GM21526 (cell line): ENCODE measurements at regions not wholly inside any gene's neighbourhood (a gene's known extent, or its start where the extent isn't known, plus 50 kb on each side); places are given as distances from the start of the nearest gene placed in this dataset.

Experiments used
- ATAC-seq: cut with Tn5 transposase; IDR thresholded peaks from one replicate; pipeline ENCODE4 v1.9.1; 2021; ENCODE audit warnings: moderate library complexity; ENCODE audit not compliant: unreplicated experiment, low FRiP score

DNA sequence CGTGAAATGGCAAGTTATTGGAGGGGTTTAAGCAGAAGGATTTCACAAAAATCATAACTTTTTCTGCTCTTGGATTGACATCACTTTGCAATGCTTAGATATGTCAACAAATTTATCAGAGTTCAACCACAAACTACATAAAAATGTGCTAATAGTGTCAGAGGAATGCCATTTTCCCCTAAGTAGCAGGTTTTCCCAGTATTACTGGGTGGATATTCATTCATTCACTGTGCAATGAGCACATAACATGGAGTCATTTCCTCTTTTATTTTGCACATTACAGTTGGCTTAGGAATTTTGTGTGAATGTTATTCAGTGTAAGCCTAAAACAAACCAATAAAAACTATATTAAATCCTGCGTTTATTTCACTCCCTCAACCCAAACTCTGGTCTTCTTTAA lies 537.3 kb upstream of the MCTP2 start:
- ATAC-seq, result no peak

DNA sequence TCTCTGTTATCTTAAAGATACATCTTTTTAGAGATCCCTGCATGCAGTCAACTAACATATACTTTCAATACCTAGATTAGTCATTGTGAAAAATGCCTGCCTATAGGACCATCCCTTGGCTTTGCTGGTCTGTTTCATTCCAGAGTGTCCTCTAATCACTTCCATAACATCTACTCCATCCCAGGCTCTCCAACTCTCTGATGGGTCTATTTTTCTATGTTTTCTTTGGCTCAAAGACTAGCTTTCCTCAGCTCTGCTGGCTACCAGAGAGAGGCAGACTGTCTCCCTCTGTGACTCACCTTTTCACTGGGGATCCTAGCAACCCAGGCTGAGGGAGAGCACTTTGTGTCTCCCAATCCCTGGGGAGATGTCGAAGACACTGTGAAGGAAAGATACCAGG lies 547.7 kb upstream of the MCTP2 start:
- ATAC-seq, result no peak

DNA sequence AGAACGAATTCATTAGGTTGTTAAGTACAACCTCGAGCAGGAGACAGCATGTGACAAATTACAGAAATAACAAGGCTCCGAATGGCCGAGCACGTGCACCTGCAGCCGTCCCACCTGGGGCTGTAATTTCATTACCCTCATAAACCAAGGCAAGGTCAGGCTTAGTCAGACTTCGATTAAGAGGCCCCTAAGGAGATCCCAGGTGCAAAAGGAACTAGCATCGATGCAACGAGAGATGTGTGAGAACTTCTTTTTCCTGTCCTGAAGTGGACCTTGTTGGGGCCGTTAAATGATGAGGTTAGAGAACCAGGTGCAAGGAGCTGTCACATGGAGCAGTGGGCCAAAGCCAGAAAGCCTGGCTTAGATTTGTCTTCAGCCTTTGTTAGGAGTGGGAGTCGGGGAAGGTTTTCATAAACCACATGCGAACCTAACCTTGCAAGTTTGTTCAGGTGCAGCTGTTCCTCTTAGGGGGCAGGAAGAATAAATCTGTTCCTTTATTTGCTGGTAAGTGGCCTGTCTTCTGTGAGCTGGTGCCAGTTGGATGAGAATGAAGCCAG lies 559.9 kb upstream of the MCTP2 start:
- ATAC-seq, result no peak

DNA sequence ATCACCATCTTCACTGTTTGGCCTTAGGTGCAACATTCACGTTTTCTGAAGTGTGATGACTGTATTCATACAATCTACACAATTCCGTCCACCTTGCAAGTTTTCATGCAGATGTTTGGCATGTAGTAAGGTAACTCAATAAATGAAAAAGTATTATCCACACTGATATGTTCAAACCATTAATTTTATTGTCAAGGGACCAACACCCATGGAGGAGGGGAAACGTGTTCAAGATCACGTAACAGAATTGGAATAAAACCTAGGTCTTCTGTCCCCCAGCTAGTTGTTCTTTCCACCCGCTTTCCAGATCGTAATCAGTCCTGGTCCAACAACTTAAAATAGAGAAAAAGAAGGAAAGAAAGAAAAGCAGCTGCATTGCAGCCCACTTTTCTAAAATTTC lies 560.4 kb upstream of the MCTP2 start:
- ATAC-seq, result no peak

DNA sequence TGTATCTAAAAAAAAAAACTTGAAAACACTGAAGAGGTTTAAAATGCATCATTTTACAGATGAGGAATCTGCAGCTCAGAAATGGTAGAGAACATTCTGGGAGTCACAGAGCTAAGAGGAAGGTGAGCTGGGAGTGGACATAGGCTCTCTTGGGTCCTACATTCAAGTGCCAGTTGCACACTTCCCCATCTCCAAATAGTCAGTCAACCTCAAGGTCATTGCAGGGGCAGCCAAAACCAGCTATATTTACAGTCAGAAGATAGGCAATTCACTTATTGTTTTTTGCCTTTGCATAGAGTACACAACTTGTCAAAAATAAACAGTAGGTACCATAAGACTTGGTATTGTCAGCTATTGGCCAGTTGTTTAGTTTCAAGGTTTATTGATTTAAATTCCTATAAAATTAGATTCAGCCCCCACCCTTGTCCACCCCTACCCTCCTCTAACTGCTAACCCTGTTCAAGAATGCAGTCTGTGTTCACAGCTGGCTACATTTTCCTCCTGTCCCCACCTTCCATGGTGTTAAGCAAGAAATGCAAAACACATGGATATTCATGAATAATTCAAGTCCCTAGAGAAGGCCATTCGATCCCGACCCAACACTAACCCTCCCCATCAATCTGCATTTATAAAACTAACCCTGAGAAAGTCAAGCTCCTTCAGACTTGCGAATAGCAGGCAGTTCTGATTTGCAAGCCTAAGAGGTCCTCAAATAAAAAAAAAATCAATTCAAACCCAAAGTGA lies 567.0 kb upstream of the MCTP2 start:
- no peak for ATAC-seq

DNA sequence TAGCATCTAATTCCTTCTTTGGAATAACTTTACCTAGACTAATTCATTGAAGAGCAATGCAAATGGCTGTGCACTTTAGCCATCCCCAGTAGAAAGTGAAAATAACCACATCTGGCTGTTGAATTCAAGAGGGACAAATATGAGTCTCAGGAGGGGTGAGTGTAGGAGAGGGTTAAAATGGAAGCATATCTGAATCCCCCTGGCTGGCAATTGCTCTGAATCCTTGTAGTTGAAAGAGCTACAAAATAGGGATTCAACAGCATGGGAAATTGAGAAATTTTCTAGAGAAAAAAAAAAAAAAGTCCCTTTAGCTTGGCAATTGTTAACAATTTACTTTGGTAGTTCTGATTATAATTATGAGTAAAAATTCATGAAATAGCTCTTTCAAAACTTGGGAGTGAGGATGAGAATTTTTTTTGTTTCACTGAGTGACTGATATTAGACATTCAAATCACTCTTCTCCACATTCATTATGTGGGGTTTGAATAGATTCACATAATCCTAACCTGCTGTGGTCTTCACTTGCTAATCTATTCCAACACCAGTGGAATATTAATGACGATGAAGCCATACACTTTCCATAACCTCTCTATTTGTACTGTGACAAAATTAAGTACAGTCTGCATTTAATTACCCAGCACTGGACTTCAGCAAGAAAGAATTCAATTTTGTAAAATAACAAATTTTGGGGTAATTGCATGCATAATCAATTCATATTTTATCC lies 569.0 kb upstream of the MCTP2 start:
- no peak for ATAC-seq

DNA sequence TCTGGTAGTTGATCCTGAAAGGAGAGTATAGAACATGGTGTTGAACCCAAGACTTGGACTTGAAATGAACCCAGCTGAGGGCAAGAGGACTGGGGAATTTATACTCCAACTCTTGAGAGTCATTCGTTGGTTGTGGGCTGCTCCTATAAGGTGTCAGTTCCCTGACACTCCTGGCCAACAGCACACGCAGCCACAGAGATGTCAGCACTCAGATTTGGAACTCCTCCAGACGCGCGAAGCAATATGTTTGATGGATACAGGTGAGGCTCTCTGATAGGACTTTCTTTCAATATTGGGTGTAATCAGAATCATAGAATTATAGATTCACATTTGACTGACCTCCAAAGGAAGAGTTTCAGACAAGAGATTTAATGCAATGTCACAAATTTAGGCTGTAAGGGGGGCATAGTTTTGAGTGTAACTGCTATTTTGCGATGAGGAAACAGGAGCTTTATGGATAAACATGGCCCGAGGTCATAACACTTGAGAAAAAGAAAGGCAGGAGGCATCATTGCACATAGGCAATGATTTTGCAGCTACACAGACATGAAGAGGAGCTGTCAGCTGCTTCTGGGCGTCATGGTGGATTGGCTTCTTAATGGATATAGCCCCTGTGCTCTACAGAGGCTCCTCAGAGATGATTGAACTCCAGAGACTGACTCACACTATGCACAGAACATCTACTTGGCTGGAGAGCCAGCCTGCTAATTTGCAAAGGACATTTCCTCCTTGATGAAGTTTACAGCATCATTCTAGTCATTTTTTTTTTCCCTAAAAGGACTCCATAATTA lies 569.2 kb upstream of the RGMA start:
- no peak for ATAC-seq

DNA sequence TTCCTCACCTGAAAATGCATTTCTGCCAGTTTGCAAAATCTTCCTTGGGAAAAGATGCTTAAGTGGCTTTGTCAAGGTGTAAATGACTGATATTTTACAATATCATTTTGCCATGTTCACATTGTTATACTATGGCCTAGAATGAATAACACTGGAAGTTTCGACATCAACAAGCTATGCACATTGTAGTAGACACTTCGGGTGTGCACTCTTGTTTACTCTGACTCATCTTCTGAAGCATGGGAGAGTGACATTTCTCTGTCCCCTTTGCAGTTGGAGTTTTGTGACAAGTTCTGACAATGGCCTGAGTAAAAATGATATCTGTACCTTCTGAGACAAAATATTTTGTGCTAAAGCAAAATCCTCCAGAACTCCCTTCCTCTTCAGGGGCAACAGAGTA lies 567.0 kb upstream of the RGMA start:
- no peak for ATAC-seq

DNA sequence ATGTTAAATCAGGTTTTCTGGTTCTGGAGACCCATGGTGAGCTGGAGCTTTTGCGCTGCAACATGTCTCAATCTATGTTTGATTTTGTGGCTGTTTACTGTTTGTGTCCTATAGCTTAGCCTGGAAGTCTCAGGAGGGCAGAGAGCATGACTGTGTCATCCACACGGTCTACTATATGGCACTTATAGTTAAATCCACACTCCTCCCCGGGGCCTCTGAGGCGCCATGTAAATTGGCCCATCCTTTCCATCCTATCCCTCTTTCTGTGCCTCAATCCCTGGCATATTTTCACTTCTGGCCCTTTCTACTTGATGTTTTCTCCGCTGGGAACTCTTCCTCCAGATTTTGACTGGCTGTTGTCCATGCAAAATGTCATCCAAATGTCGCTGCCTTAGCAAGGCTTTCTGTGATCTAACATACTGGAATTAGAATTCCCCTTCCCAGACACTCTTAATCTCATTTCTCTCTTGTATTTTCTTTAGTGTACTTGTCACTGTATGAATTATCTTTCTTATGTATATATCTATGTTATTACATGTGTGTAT lies 560.8 kb upstream of the RGMA start:
- no peak for ATAC-seq

DNA sequence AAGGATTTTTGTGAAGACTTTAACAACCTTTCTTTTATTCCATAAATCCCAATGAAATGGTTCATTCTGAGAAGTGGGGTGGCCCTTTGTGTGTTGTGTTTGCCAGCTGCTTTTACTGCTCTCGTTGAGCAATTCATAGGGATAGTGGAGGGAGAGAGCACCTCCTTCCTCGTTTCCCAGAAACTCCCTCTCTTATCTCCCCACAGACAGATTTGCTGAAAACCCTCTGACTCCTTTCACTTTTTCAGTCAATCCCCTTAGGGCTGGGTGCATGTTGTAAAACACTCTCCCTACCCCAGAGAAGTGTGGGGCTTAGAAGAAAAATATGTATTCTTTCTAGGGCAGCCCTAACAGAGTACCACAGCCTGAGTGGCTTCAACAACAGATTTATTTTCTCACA lies 557.2 kb upstream of the RGMA start:
- no peak for ATAC-seq

DNA sequence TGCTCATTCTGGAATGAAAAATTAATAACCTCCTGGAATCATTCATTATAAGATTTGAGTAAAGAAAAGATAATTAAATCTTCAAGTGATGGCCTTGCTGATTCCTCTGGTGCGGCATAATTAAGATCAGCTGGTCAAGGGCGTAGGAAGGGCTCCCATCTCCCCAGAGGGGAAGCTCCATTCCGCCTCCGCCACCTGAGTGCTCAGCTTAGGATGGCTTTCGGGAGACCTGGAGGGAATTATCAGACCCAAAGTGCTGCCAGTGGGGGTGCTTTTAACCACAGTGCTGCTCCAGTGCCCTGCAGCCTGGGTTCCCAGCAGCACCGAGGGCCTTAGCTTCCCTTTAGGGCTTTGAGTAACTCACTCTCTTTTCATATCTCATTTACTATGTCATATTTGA lies 556.6 kb upstream of the RGMA start:
- ATAC-seq, result no peak

DNA sequence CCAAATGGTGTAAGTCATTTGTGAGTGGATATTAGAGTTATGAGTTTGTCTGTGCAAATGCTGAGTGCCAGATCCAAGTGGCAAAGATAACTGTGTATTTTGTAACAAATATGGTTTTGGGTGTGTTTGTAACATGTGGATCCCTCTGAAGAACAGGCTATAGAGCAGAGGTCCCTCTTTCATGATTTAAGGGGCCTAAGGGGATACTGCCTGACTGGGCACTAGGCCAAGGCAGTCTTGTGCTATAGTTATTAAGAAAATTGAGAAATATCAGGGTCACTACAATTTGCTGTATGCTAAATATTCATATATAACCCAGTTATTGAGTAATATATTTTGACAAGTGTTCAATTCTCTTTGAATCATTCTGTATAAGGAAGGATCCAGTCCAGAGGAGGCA lies 555.6 kb upstream of the RGMA start:
- no peak for ATAC-seq

DNA sequence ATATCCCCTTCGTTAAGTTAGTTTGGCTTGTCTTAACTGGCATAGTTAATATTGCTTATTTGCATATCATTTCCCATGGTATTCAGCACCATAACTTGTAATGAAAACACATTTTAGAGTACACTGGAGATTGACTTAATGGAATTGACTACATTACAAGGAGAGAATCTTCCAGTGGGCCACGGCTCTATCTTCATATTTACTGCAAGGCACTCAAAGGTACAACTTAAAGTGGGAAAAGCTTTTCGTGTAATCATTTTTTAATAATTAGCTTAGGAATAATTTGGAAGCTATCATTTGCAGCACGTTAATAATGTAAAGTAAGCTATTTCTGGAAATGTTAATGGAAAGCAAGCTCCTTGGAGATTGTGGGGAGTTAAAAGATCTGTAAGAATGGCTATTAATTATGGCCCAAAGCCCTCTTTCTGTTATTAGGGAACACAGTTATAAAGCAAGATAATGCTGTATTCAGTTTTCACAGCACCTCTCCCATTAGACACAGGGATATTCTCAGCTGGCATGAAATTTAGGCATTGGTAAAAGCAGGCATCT lies 551.5 kb upstream of the RGMA start:
- ATAC-seq, result no peak

DNA sequence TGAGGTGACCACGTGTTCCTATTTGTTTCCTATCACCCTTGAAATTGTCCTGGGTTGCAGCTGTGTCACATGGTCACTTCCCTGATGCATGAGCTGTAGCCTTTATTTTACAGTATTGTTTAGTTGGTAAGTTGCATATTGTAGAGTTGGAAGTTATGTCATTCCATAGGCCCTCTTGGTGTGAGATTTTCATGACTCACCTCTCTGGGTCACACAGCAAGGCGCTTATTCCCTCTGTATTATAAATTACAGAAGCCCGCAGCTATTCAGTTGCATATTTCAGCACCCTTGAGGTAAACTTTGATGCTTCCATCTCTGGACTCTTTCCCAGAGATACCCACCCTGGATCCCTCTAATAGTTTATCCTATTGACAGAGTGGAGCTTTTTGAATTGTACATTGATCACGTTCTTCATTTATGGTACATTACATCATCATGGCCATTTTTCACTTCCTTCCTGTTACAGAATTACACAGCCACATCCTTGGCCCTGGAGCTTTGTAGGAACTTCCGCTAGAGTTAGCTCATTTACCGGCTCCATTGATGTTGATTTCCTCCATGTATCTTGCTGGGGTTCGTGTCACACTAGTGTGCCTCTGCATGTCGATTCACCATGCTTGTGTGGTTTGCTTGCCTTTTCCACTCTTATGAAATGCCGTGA lies 543.1 kb upstream of the RGMA start:
- ATAC-seq, result no peak

DNA sequence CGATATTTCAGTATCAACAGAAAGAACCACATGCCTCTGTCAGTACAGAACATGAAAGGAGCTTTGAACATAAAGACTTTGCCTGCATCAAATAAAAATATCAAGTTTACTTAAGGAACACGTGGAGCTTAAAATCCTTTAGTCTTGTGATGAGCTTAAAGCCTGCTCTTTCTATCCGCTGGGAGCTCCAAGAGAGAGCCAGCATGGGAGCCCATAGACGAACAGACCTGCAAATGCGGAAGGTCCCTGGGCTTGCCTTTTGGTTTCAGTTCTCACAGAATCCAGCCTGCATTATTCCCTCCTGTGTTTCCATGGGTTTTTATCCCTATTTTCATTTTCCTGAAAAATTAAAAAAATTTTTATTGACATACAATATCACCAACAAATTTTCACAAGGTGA lies 530.6 kb upstream of the RGMA start:
- no peak for ATAC-seq

DNA sequence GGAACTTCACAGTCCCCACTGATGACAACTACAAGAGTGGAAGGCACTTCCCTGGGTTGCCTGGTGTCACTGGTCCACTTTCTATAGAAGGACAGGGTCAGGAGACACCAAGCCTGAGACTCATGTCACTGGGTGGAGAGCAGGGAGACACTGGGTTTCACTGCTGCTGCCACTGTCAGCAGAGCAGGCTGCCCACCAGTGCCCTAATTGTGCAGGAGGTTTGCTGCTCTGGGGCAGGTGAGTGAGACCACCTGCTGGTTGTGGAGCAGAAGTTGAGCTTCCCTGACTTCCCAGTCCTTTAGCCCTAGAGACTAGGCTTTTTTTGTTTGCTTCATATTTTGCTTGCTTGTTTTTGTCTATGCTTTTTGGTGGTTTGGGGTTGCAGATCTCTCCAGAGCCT lies 528.4 kb upstream of the RGMA start:
- no peak for ATAC-seq

DNA sequence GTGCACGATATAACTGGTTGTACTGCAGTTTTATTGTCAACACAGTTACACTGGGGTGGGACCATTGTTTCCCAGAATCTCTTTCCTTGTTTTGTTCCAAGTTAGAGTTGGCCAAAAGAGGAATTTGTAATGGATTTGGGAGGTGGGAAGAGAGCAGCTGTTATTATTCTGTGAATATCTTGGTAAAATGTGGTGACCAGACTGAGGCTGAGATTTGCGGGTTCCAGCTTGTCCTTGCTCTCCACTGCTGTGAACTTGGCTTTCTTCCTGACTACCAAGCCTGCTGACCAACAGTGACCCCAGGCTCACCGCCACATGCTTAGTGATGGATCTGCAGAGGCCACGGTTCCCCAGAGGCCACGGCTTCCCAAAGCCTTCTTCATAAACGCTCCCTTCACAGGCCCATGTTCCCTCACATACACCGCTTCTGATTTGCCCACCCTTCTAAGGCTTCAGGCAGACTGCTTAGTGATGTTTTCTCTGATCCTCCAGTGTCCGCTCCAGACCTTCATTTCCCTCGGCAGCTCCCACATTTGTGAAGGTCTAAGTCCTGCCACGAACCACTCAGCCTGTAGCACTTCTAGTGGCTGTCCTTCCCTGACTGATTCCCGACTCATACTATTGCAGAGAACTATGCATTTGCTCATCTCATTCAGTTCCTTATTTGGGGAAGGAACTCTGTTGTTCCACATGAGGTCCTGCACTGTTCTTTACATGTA lies 525.5 kb upstream of the RGMA start:
- ATAC-seq, result no peak

DNA sequence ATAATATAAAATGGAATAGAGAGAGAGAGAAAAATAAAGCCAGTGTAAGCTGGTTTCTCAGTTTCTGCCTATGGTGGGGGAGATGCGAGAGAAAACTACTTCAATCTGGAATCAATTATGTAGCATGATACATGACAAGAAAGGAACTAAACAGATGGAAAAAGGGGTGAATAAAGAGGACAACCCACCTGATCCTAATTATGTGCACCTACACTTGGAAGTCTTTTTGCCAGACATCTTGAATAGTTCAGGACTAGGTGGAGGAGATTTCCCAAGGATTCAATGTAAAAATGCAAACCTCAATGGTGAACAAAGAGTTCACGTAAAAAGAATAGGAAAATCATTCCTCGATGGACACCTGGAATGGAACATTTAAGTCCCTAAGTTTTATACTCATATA lies 524.4 kb upstream of the RGMA start:
- ATAC-seq, result no peak

DNA sequence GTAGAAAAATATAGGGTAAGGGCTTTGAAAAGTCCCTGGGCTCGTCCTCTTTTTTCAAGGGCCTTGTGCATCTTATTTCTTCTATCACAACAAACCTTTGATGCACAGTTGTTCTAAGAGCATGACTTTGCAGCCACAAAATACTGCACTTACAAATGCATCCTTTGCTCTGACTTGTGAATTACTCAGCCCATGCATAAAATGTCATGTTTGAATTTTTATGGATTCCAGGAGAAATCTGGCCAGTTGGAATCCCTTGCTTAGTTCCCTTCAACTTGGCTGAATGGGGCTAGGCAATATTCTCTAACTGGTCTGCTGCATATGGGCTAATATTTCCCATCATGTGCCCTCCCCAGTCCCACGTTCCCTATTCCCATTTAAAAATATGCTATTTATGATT lies 523.9 kb upstream of the RGMA start:
- ATAC-seq, result no peak

DNA sequence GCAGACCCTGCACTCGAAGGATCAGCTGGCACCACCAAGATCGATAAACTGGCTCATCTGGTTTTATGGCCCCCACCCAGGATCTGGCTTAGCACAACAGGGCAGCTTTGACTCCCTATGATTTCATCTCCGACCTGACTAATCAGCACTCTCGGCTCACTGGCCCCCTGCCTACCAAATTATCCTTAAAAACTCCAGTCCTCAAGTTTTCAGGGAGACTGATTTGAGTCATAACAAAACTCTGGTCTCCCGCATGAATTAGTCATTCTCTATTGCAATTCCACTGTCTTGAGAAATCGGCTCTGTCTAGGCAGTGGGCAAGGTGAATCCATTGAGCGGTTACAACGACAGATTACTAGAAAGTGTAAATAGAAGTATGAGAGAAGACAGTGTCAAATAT lies 521.9 kb upstream of the RGMA start:
- ATAC-seq, result no peak
